Central memory CD4-positive, alpha-beta T cell (primary cell): ENCODE measurements at regions not wholly inside any gene's neighbourhood (a gene's known extent, or its start where the extent isn't known, plus 50 kb on each side); places are given as distances from the start of the nearest gene placed in this dataset.

Source experiments
- DNase-seq: peaks from one replicate; pipeline ENCODE4 v3.0.0; 2022

DNA sequence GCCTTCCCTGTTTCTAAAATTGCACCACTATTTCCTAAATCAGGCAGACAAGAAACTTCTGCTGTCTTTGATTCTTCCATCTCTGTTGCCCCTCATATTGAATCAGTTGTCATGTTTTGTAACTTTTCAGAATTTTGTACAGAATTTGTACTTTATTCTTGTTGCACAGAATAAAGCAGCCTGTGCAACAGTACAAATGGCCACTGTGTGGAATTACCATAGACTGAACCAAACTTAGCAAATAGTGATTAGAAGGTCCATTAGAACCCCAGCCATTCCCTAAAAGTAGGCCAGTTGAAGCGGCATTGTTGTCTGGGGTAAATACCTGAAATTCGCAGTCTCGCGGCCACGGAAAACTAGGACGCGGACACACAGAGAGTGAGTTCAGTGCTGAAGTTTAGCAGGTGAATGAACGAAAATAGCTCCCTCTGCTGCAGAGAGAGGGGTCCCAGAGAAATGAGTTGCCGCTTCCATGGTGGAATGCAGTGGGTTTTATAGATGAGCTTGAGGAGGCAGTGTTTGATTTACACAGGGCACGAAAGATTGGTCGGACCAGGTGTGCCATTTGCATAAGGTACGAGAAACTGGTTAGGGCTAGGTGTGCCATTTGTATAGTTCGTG is 71.8 kb downstream of the C4orf33 start:
- no peak for DNase-seq

DNA sequence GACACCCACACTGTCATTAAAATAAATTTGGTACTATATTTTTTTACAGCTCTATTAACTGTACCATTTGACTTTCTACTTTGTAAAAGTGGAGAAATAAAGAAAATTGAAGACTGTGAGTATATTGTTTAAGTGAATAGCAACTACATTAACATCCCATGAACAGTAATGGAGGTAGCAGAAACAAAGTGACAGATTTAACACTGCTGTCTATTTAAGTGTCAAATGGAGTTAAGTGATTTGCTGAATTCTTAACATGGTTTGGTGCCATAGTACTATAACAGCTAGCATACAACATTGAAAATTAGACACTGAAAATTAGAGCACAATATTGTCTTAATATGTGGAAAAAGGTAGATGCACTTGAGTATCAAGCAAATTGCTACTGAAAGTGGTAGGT is 76.2 kb downstream of the C4orf33 start:
- DNase-seq = no peak

DNA sequence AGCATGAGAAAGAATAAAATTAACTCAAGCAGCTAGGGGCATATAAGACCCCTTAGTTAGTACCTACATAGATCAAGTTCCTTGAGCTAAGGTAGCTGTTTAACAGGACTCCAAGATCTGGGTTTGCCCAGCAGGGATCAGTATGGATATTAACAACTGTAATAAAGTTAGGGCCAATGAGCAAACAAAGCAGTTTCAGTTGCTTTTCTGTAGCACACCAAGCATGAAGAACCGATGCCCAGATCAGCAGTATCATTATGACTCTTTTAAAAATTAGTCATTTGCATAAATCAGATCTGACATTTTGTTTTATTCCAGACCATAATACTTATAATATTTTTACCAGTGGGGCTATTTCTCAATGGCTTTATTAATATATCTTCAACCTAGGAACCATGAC is 80.9 kb downstream of the C4orf33 start:
- no peak for DNase-seq

DNA sequence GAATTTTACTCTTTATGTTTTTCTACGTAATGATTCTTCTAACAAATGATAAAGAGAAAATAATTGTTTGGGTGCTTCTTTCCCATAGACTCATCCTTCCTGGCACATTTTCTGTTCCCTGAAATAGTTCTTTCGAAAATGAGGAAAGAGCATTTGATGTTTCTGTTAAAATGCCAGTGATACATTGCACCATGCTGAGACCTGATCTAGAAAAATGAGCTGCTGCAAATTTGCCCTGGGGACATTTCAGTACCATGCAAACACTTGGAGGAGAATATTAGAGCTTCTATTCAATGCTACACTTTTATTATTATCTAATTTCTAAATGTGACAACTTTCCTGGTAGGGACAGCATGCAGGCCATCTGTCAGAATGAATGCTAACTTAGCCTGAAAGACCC is 83.3 kb downstream of the C4orf33 start:
- DNase-seq = no peak

DNA sequence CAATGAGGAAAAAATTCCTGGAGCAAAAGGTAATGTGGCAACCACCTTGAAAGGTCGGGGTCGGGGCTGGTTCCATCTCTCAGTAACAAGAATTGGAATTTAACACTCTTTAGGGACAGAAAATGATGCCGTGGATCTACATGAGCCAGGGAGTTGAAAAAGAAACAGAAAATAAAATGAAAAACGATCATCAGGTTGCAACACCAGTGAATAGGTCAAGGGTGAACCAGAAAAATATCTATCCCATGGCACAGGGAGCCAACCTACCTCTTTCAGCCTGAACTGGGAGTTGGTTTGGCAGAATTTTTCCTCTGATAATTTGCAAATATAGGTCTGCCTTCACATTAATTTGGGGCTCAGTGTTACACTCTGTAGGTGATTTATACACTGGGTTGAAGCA is 93.7 kb downstream of the C4orf33 start:
- no peak for DNase-seq

DNA sequence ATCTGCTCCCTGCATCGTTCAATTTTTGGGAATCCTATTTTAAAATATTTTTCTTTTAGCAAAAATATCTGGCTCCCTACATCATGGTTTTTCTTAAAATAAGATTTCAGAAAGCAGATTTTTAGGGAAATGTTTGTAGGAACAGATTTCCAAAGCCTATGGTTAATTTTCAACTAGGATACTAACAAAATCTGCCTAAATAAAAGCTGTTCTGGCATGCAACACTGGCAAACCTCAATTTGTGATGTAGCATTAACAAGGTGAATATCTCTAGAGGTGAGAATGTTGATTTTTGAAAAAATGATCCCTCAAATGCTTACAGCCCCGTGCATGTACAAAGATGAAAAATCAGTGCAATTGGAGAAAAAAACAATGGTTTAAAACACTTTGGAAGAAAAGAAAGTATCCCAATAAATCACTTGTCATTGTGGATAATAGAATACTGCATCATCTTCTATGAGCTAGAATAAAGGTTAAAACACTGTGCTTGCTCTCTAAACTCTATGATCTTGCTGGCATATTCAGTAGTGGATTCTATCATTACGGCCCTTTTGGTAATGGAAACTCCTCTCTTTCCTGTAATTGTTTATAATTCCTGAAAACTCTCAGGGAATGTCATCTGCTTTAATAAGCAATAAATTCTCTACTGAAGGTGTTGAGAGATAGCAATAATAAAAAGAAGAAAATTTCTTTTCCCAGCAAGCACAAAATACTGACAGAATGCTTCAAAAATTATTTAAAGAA is 97.6 kb downstream of the C4orf33 start:
- no peak for DNase-seq

DNA sequence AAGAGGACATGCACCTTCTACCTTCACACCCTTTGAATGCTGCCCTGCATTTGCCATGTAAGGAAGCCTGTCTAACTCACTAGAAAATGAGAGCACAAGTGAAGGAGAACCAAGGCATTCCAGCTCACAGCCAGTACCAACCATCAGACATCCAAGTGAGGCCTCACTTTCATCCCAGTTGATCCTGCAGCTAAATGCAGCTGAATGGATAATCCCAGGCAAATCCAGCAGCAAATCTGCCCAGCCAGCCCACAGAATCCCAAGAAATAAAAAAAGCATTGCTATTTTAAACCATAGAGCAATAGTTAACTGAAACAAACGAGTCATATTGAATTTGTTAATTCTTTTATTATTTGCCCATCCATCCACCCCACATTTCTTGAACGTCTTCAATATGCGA is 112.5 kb downstream of the C4orf33 start:
- DNase-seq = no peak

DNA sequence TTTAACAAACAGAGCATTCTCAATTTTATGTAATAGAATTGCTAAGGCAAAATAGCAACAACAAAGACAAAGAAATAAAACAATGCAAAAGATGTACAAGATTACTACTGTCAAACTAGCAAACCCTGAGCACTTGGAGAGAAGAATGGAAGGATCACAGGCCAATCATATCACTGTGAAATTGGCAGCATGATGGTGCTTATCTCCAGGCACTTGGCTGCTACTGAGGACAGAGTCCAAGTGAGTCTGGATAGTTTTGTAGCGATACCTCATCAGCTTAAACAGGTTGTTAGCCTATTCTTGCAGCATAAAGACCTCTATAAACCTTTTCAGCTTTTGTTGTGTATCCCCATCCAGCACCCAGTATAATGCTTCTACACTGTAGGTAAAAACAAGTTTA is 117.7 kb downstream of the C4orf33 start:
- DNase-seq = no peak

DNA sequence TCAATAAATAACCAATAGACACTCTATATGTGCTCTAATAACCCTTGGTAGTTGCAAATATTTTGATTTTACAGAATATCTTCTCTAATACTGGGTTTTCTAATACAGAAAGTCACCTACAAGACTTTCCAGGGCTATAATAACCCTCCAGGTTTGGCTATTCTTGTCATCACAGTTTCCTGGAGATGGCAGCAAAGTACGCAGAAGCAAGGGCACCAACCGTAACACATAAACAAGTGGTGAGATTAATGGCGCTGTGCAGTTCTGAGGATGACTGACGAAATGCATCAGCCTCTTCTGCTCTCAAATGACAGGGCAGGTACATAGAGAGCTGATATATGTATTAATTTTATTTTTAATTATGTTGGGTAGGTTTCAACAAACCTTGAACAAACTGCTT is 122.4 kb downstream of the C4orf33 start:
- no peak for DNase-seq

DNA sequence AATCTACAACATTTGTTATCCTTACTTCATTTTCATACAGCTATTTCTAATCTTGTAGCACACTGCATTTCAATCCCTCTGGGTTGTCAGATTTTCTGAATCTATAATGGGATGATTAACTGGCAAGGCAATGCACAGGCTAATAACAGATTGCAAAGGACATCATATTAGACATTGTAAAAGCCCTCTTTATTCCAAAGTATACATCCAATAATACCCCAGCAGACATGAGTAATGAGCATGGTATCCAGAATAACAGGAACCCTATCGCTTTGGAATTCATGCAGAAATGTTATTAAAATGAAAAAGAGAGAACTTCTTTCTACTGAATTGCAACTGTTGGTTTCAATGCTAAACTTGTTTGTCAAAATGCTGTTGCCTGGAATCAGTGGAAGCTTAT is 122.9 kb downstream of the C4orf33 start:
- DNase-seq = no peak

DNA sequence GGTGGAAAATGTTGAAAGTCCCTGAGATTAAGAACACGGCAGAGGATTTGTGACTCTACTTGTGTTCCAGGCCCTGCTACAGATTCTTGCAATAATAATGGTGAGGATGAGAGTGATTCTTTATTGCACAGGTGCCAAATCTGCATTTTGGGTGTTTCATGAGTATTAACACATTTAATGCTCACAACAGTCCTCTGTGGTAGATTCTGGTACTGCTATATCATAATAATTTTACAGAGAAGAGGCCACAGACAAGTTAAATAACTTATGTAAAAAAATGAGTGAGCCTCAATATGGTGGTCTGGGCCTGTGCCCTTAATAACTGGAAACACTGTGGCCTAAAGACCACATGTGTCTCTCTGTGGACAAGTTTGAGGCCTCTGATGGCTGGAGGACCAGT is 124.3 kb downstream of the C4orf33 start:
- no peak for DNase-seq

DNA sequence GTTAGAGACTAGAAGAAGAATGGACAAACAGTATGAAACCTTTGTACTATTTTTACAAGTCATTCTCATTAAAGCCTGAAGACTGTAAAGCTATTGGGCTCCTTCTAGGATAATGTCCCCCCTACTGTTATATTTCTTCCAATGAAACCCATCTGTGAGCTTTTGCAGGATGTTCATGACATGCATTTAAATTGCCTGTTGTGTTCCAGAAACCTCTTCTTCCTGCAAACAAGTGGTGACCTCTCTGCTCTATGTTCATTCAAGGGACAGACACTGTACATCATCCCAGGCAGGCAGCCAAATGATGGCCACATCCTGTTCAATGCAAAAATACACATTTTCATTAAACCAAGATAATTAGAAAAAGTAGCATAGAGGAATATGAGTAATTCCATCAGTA is 128.0 kb downstream of the C4orf33 start:
- no peak for DNase-seq

DNA sequence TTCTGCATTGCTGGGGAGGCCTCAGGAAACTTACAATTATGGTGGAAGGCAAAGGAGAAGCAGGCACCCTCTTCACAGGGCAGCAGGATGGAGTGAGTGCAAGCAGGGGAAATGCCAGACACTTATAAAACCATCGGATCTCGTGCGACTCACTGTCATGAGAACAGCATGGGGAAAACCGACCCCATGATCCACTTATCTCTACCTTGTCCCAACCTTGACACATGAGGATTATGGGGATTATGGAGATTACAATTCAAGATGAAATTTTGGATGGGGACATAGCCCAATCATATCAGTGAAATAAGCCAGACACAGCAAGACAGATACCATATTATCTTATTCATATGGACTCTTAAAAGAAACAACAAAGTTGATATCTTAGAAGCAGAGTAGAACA is 134.9 kb downstream of the C4orf33 start:
- DNase-seq = no peak

DNA sequence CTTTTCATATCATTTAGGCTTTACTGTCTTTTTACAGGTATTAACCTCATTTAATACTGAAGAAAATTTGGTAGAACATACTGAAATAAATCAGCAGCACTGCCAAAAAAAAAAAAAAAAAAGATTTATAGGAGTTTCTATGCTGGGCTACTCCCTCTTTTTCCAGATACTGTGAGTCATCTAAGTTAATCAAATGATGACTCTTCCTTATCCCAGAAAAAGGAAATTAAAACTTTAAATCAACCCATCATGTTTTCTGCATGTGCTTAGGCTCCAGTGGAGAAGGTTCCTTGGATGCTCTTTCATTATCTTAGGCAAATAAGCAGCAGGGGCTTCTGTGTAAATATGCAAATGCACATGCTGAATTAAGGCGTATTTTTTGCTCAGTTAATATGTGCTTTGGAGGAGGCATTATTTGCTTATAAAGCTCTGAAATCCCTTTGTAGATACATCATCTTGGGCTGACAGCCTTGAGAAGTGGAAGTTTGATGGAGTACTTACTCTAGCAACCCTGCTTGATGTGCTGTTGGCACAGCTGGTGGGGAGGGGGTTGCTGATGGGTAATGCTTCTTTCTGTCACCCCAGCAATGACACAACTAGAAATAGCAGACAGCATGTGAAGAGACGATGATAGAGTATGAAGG is 136.1 kb downstream of the C4orf33 start:
- DNase-seq = no peak

DNA sequence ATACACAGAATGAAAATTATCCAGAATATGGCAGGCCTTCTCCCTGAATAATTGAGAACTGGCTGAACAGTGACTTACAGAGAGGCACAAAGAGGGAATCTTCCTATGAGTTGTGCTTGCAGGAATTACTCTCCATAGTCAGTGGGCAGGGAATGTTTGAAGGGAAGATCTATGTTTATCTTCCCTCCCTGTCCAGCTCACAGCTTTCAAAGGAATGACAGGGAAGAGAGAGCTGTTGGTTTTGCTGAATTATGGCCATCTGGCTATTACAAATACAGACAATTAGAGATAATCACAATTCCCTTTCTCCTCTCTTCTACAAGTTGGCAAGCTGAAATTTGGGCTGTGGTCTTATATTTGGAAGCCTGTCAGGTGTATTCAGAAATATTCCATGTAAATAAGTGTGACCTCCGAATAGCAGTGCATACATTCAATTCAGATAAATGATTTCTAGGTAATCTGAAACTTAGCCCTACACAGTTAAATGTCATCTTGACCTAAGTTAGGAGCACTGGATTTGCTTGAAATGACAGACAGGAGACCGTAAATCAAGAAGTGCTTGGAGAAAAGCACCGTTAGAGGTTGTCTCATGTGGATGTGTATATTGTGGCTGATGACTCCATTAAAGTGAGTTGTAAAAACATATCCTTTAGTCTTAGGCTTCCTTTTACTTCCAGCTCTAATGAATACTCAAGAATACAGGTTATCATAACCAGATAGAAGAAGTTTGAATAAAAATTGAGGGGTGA is 136.8 kb downstream of the C4orf33 start:
- DNase-seq = no peak

DNA sequence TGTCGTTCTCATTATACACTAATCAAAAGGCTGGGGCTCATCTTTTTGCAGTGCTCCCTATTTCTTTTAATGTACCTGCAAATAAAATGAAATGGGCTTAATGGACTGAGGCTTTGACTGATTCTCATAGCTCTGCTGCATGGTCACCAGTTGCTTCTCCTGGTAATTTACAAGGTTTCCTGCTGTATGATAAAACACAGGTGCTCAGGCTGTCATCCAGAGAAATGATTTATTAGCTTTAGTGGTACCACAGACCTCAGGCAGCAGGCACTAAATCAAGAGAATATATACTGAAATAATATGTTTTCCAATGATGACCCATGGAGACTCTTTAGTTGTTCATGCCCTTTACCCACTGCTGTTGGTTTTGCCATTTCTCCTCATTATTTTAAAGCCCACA is 137.7 kb downstream of the C4orf33 start:
- DNase-seq = no peak

DNA sequence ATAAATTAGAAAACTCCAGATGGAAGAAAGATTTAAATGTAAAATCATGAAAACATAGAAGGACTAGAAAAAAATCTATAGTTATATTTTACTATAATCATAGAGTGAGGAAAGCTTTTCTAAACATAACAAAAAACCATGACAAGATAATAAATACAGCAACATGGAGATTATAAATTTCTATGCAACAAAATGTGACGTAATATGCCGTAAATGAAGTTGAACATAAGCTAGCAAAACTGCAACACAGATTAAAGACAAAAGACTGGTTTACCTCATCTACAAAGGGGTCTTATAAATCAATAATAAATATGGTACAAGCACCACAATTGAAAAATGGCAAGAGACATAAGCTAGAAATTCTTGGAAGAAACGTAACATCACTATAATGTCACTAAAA is 140.4 kb downstream of the C4orf33 start:
- DNase-seq = no peak

DNA sequence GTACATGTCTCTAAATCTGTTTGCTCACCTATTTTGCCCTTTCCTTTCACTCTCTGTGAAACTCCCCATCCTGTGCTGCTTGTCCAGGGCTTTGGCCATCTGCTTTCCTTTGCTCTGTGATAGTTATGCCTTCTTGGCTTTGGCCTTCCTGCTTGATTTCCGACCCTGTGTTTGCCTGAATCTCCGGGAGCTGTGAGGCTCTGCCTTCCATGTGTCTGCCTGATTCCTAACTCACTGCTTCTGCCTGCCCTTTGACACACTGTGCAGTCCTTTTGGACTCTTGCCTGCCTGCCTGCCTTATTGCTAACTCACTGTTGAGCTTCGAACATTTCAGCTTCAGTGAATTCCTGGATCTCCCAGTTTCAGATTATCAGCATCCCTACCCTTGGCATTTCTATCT is 143.1 kb downstream of the C4orf33 start:
- no peak for DNase-seq

DNA sequence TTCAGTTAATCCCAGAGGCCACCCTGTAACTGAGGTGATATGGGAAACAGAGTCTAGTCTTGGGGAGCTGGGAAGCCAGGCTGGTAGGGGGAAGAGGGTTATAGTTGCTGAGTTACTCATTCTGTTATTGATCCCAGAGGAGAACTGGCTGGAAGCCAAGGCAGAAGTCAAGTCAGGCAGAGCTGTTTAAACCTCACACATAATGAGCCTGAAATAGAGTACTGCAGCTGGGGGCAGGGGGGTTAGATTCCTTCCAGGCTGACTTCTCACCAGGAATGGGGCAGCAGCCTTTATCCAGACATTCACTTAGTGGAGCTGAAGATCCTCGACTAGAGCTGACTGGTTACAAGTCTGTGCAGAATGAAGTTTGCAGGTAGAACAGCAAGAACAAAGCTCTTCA is 144.9 kb downstream of the C4orf33 start:
- DNase-seq = no peak

DNA sequence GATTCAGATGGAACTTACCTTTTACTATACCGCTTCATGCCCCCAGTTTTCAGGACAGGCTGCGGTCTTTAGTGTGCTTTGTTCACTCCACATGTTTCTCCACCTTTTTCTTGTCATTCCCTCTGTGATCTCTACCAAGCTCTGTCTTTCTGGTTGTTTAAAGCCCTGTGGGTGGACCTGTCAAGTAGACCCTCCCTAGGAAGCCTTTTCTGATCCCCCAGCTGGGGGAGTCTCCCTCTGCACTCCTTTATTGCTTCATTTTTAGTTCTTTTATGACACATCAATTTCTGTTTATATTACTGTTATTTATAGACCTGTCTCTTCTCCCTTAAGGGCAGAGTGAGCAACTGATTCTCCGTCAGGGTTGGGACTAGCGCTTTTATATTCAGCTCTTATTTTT is 150.2 kb downstream of the C4orf33 start:
- DNase-seq = no peak

DNA sequence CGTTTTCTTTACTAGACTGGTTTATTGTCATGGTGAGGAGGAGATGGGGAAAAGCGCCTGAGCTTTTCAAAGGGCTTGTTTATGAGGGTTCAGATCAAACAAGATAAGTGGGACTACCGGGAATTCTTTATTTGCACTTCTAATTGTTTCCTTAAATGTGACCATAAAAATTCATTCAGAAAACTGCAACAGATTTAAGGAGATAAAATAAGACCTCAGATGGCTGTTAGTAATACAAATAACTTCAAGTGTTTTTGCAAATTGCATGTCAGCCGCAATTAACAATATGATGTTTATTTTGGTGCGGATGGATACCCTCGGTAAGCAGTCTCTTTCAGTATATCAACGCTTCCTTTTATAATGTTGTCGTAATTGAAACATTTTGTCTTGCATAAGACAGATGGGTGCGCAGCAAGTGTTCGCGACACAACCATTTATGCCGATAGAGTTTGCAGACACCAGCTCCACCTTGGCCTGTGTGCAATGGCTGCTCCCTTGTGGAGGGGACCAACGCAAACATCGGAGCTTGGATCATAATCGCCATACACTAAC is 151.0 kb downstream of the C4orf33 start:
- DNase-seq = no peak

DNA sequence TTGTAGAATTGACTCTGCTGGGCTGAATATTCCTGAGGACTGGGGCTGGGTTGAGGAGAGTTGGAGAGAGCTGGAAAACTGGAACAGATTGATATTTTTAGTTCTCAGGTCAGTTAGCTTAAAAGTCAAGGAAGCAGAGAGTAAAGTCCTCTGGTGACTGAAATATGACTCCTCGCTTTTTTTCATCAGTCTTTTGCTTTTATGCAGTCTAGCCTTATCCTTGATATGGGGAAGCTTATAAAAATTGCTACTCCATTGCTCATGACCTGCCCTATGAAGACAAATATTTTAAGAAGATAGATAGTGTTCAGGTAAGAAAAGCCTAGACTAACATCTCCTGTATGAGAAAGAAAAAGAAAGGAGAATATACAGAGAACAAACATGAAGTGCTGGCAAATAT is 152.7 kb downstream of the C4orf33 start:
- DNase-seq = no peak

DNA sequence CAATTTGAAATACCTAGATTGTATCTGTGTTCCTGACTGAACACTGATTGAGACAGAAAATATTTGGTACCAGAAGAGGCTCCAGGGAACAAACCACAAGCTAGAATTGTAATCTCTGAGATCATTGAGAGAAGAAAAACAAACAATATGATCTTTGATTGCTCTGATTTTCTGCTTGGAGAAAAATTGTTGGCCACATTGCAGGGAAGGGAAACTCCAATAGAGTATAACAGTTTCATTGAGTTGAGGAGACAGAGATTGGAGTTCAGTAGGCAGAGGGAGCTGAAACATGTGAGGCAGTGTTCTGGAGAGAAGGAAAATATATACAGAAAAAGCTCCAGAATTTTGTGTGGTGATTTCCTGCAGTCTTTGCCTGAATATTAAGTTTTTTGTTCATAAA is 158.2 kb downstream of the C4orf33 start:
- DNase-seq = no peak
